ENCODE measurements at regions not wholly inside any gene's neighbourhood (a gene's known extent, or its start where the extent isn't known, plus 50 kb on each side); places are given as distances from the start of the nearest gene placed in this dataset.

DNA sequence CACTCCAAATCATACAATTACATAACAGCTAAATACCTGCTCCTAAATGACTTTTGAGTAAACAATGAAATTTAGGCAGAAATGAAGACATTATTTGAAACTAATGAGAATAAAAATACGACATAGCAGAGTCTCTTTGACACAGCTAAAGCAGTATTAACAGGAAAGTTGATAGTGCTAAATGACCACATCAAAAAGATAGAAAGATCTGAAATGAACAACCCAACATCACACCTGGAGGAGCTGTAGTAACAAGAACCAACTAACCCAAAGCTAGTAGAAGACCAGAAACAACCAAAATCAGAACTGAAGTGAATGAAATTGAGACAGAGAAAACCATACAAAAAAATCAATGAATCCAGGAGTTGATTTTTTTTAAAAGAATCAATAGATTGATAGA is 257.8 kb downstream of the ARAP2 start:
- H2AFZ ChIP-seq (ENCODE audit: low read length), result no peak overlapping the region
- H3K9me2 ChIP-seq (ENCODE audit: low read depth, low read length), result no peaks in the 10 kb centered on the region
- no peak overlapping the region for H3K4me3 ChIP-seq (ENCODE audit: low read depth, low read length, poor library complexity, severe bottlenecking)
- no peak overlapping the region for H3K4me2 ChIP-seq (ENCODE audit: low read length)
- H3K9ac ChIP-seq (ENCODE audit: low read length), result no peak overlapping the region
- no peak overlapping the region for H3K27ac ChIP-seq (ENCODE audit: low read depth, low read length, poor library complexity, severe bottlenecking)
- H3K9me3 ChIP-seq (ENCODE audit: low read length), result no peaks in the 10 kb centered on the region
- no peak for TF ChIP-seq EZH2 (IDR thresholded peaks at IDR 0.05; ENCODE audit: borderline replicate concordance, low read length)
- TF ChIP-seq, protein P1, sequence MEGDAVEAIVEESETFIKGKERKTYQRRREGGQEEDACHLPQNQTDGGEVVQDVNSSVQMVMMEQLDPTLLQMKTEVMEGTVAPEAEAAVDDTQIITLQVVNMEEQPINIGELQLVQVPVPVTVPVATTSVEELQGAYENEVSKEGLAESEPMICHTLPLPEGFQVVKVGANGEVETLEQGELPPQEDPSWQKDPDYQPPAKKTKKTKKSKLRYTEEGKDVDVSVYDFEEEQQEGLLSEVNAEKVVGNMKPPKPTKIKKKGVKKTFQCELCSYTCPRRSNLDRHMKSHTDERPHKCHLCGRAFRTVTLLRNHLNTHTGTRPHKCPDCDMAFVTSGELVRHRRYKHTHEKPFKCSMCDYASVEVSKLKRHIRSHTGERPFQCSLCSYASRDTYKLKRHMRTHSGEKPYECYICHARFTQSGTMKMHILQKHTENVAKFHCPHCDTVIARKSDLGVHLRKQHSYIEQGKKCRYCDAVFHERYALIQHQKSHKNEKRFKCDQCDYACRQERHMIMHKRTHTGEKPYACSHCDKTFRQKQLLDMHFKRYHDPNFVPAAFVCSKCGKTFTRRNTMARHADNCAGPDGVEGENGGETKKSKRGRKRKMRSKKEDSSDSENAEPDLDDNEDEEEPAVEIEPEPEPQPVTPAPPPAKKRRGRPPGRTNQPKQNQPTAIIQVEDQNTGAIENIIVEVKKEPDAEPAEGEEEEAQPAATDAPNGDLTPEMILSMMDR (IDR thresholded peaks at IDR 0.05; ENCODE audit: low read length), result no peak
- no peaks in the 10 kb centered on the region for H3F3A ChIP-seq (ENCODE audit: insufficient read depth, low read length)
- no peaks in the 10 kb centered on the region for H4K20me1 ChIP-seq (ENCODE audit: insufficient read depth, low read length)
- no peaks in the 10 kb centered on the region for H3K36me3 ChIP-seq (ENCODE audit: insufficient read depth, low read length)
- H3K4me1 ChIP-seq (ENCODE audit: insufficient read depth, low read length, severe bottlenecking), result no peaks in the 10 kb centered on the region
- H3K27me3 ChIP-seq (ENCODE audit: insufficient read depth, low read length), result no peaks in the 10 kb centered on the region
- no peaks in the 10 kb centered on the region for H3K79me2 ChIP-seq (ENCODE audit: insufficient read depth, low read length)

DNA sequence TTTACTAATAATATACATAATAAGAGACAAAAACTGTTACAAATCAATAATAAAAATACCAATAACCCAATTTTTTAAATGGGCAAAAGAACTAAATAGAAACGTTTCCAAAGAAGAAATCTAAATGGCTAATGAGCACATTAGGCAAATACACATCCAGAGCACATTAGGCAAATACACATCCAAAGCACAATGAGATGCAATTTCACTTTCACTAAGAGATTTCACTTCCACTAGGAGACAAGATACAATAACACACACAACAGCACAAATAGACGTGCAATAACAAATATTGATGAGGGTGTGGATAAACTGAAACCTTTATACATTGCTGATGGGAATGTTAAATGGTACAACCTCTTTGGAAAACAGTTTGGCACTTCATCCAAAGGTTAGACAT is 250.7 kb downstream of the ARAP2 start:
- H3K4me1 ChIP-seq (ENCODE audit: insufficient read depth, low read length, severe bottlenecking), result no peaks in the 10 kb centered on the region
- H3K4me2 ChIP-seq (ENCODE audit: low read length), result no peak overlapping the region
- H3K9me3 ChIP-seq (ENCODE audit: low read length), result no peaks in the 10 kb centered on the region
- H3K27me3 ChIP-seq (ENCODE audit: insufficient read depth, low read length), result no peaks in the 10 kb centered on the region
- no peak overlapping the region for H3K9ac ChIP-seq (ENCODE audit: low read length)
- TF ChIP-seq, protein P1 (IDR thresholded peaks at IDR 0.05; ENCODE audit: low read length), result no peak
- TF ChIP-seq EZH2 (IDR thresholded peaks at IDR 0.05; ENCODE audit: borderline replicate concordance, low read length), result no peak
- H4K20me1 ChIP-seq (ENCODE audit: insufficient read depth, low read length), result no peaks in the 10 kb centered on the region
- no peaks in the 10 kb centered on the region for H3K9me2 ChIP-seq (ENCODE audit: low read depth, low read length)
- H2AFZ ChIP-seq (ENCODE audit: low read length), result no peak overlapping the region
- no peaks in the 10 kb centered on the region for H3K36me3 ChIP-seq (ENCODE audit: insufficient read depth, low read length)
- H3K79me2 ChIP-seq (ENCODE audit: insufficient read depth, low read length), result no peaks in the 10 kb centered on the region
- no peak overlapping the region for H3K27ac ChIP-seq (ENCODE audit: low read depth, low read length, poor library complexity, severe bottlenecking)
- no peaks in the 10 kb centered on the region for H3F3A ChIP-seq (ENCODE audit: insufficient read depth, low read length)
- no peak overlapping the region for H3K4me3 ChIP-seq (ENCODE audit: low read depth, low read length, poor library complexity, severe bottlenecking)

GRCh38 chr4:36000941-36001557 is 243.3 kb downstream of the ARAP2 start:
- H3K27ac ChIP-seq (ENCODE audit: low read depth, low read length, poor library complexity, severe bottlenecking), result no peak overlapping the region
- no peak overlapping the region for H2AFZ ChIP-seq (ENCODE audit: low read length)
- H3K4me2 ChIP-seq (ENCODE audit: low read length), result no peak overlapping the region
- no peaks in the 10 kb centered on the region for H3K9me2 ChIP-seq (ENCODE audit: low read depth, low read length)
- H3K27me3 ChIP-seq (ENCODE audit: insufficient read depth, low read length), result no peaks in the 10 kb centered on the region
- no peaks in the 10 kb centered on the region for H4K20me1 ChIP-seq (ENCODE audit: insufficient read depth, low read length)
- no peak overlapping the region for H3K9ac ChIP-seq (ENCODE audit: low read length)
- no peaks in the 10 kb centered on the region for H3K79me2 ChIP-seq (ENCODE audit: insufficient read depth, low read length)
- no peaks in the 10 kb centered on the region for H3K4me1 ChIP-seq (ENCODE audit: insufficient read depth, low read length, severe bottlenecking)
- no peaks in the 10 kb centered on the region for H3F3A ChIP-seq (ENCODE audit: insufficient read depth, low read length)
- no peaks in the 10 kb centered on the region for H3K36me3 ChIP-seq (ENCODE audit: insufficient read depth, low read length)
- no peaks in the 10 kb centered on the region for H3K9me3 ChIP-seq (ENCODE audit: low read length)
- TF ChIP-seq, protein P1 (IDR thresholded peaks at IDR 0.05; ENCODE audit: low read length), result no peak
- TF ChIP-seq EZH2 (IDR thresholded peaks at IDR 0.05; ENCODE audit: borderline replicate concordance, low read length), result no peak
- H3K4me3 ChIP-seq (ENCODE audit: low read depth, low read length, poor library complexity, severe bottlenecking), result no peak overlapping the region

Measured in OCI-LY1 (cell line).